GM23248 (cell line): ENCODE measurements at regions not wholly inside any gene's neighbourhood (a gene's known extent, or its start where the extent isn't known, plus 50 kb on each side); places are given as distances from the start of the nearest gene placed in this dataset.

Source experiments
- EZH2 ChIP-seq: fragments of 200-600 bp; sonication (generic); IDR thresholded peaks from 2 replicates; pipeline ENCODE4 v1.6.1; 2018; ENCODE audit warnings: antibody characterized with exemption, mild to moderate bottlenecking; ENCODE audit not compliant: insufficient read depth, poor library complexity, severe bottlenecking
- EZH2phosphoT487 ChIP-seq: fragments of 200-600 bp; sonication (generic); IDR thresholded peaks from 2 replicates; pipeline ENCODE4 v1.6.1; 2018; ENCODE audit warnings: antibody characterized with exemption, moderate library complexity, mild to moderate bottlenecking, low read depth; ENCODE audit not compliant: insufficient read depth

GRCh38 chr4:24298911-24299310 is 285.4 kb downstream of the DHX15 start:
- no peak for TF ChIP-seq EZH2phosphoT487
- TF ChIP-seq EZH2: no peak
